Neural progenitor cell (in vitro differentiated cells): ENCODE measurements at regions not wholly inside any gene's neighbourhood (a gene's known extent, or its start where the extent isn't known, plus 50 kb on each side); places are given as distances from the start of the nearest gene placed in this dataset.

Experiments used
- DNase-seq: peaks from one replicate; pipeline ENCODE4 v3.0.0-alpha.2; 2016; ENCODE audit warnings: low spot score
- H2AFZ ChIP-seq: fragments of 200-600 bp; sonication (generic); replicated peaks from 2 replicates; pipeline ENCODE4 v1.6.1; 2016; ENCODE audit warnings: antibody characterized with exemption
- H3F3A ChIP-seq: fragments of 200-600 bp; sonication (generic); 2 replicates; pipeline ENCODE4 v1.6.1; 2016; ENCODE audit warnings: antibody characterized with exemption, low read depth
- H3K27ac ChIP-seq: fragments of 200-600 bp; sonication (generic); 2 replicates; pipeline ENCODE4 v1.5.1; 2016; ENCODE audit warnings: mild to moderate bottlenecking
- H3K27me3 ChIP-seq: fragments of 200-600 bp; sonication (generic); 2 replicates; pipeline ENCODE4 v1.6.1; 2016; ENCODE audit warnings: mild to moderate bottlenecking, moderate library complexity
- H3K36me3 ChIP-seq: fragments of 200-600 bp; sonication (generic); 2 replicates; pipeline ENCODE4 v1.5.1; 2016
- H3K4me1 ChIP-seq: fragments of 200-600 bp; sonication (generic); 2 replicates; pipeline ENCODE4 v1.6.1; 2016; ENCODE audit warnings: mixed run types
- H3K4me2 ChIP-seq: fragments of 200-600 bp; sonication (generic); 2 replicates; pipeline ENCODE4 v1.6.1; 2016
- H3K4me3 ChIP-seq: fragments of 200-600 bp; sonication (generic); 2 replicates; pipeline ENCODE4 v1.5.1; 2016
- H3K79me2 ChIP-seq: fragments of 200-600 bp; sonication (generic); 2 replicates; pipeline ENCODE4 v1.6.1; 2016; ENCODE audit warnings: low read depth
- H3K9ac ChIP-seq: fragments of 200-600 bp; sonication (generic); 2 replicates; pipeline ENCODE4 v1.6.1; 2016
- H3K9me3 ChIP-seq: fragments of 200-600 bp; sonication (generic); 2 replicates; pipeline ENCODE4 v1.5.1; 2016; ENCODE audit warnings: low read depth
- H4K20me1 ChIP-seq: fragments of 200-600 bp; sonication (generic); 2 replicates; pipeline ENCODE4 v1.6.1; 2016; ENCODE audit warnings: low read depth
- H3K27ac Mint-ChIP-seq: 3 replicates; pipeline ENCODE4 v1.8.0; 2021; ENCODE audit warnings: mixed read lengths
- H3K27me3 Mint-ChIP-seq: 2 replicates; pipeline ENCODE4 v1.8.0; 2022; ENCODE audit warnings: low read depth, mild to moderate bottlenecking, inconsistent platforms, moderate library complexity, mixed read lengths; ENCODE audit not compliant: insufficient read depth
- H3K36me3 Mint-ChIP-seq: 3 replicates; pipeline ENCODE4 v1.8.0; 2021; ENCODE audit warnings: mixed read lengths
- H3K4me1 Mint-ChIP-seq: 3 replicates; pipeline ENCODE4 v1.8.0; 2021; ENCODE audit warnings: mixed read lengths
- H3K4me3 Mint-ChIP-seq: 3 replicates; pipeline ENCODE4 v1.8.0; 2021; ENCODE audit warnings: mild to moderate bottlenecking, moderate library complexity, mixed read lengths
- H3K9me3 Mint-ChIP-seq: 3 replicates; pipeline ENCODE4 v1.8.0; 2020; ENCODE audit warnings: mixed read lengths
- EZH2 ChIP-seq: fragments of 200-600 bp; sonication (generic); IDR thresholded peaks from 2 replicates; pipeline ENCODE4 v1.6.1; 2017; ENCODE audit warnings: antibody characterized with exemption, mild to moderate bottlenecking, moderate library complexity
- EZH2phosphoT487 ChIP-seq: fragments of 200-600 bp; sonication (generic); IDR thresholded peaks from 2 replicates; pipeline ENCODE4 v1.6.1; 2017; ENCODE audit warnings: antibody characterized with exemption
- TF ChIP-seq, protein P1 (sequence below): fragments of 200-600 bp; sonication (generic); IDR thresholded peaks from 2 replicates; pipeline ENCODE4 v1.5.1; 2017; ENCODE audit warnings: antibody characterized with exemption, mild to moderate bottlenecking

GRCh38 chr6:15997586-15998388, 131.1 kb upstream of the MYLIP start:
- no peak overlapping the region for H3K4me3 Mint-ChIP-seq
- DNase-seq = no peak

GRCh38 chr6:15996030-15996429, 132.9 kb upstream of the MYLIP start:
- Histone ChIP-seq H3K27me3 (no peaks in the 10 kb centered on the region), H3K4me1 (peaks cover 13% of the 10 kb centered on the region), H3K27ac (no peak overlapping the region), H3K9ac (no peak overlapping the region), H3K4me2 (no peak overlapping the region), H3F3A (no peaks in the 10 kb centered on the region), H3K36me3 (no peaks in the 10 kb centered on the region), H4K20me1 (no peaks in the 10 kb centered on the region), H3K79me2 (no peaks in the 10 kb centered on the region), H3K9me3 (no peaks in the 10 kb centered on the region), H3K4me3 (no peak overlapping the region), H2AFZ (no peak overlapping the region)
- no peak for DNase-seq
- Mint-ChIP-seq H3K4me3 (no peak overlapping the region), H3K9me3 (peaks cover under 1% of the 10 kb centered on the region), H3K27me3 (peaks cover 4% of the 10 kb centered on the region), H3K36me3 (no peaks in the 10 kb centered on the region), H3K27ac (no peak overlapping the region), H3K4me1 (peaks cover 11% of the 10 kb centered on the region)
- TF ChIP-seq EZH2 (no peak), EZH2phosphoT487 (no peak)
- TF ChIP-seq, protein P1, sequence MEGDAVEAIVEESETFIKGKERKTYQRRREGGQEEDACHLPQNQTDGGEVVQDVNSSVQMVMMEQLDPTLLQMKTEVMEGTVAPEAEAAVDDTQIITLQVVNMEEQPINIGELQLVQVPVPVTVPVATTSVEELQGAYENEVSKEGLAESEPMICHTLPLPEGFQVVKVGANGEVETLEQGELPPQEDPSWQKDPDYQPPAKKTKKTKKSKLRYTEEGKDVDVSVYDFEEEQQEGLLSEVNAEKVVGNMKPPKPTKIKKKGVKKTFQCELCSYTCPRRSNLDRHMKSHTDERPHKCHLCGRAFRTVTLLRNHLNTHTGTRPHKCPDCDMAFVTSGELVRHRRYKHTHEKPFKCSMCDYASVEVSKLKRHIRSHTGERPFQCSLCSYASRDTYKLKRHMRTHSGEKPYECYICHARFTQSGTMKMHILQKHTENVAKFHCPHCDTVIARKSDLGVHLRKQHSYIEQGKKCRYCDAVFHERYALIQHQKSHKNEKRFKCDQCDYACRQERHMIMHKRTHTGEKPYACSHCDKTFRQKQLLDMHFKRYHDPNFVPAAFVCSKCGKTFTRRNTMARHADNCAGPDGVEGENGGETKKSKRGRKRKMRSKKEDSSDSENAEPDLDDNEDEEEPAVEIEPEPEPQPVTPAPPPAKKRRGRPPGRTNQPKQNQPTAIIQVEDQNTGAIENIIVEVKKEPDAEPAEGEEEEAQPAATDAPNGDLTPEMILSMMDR = no peak

More at GRCh38 chr6:15997586-15998388, 131.1 kb upstream of the MYLIP start:
- no peak overlapping the region for H3K4me3 ChIP-seq
- H3K36me3 ChIP-seq = no peaks in the 10 kb centered on the region
- no peaks in the 10 kb centered on the region for H3K36me3 Mint-ChIP-seq
- H3K9ac ChIP-seq = no peak overlapping the region
- H3K27ac Mint-ChIP-seq = no peak overlapping the region
- H2AFZ ChIP-seq = peak overlapping the region; percentile 64
- no peak overlapping the region for H3K4me2 ChIP-seq
- peaks cover 2% of the 10 kb centered on the region for H3K9me3 Mint-ChIP-seq
- H3K27ac ChIP-seq = no peak overlapping the region
- no peaks in the 10 kb centered on the region for H3K9me3 ChIP-seq
- H3K79me2 ChIP-seq = no peaks in the 10 kb centered on the region
- peaks cover 4% of the 10 kb centered on the region for H3K27me3 Mint-ChIP-seq
- no peak for TF ChIP-seq EZH2phosphoT487
- TF ChIP-seq EZH2 = no peak
- TF ChIP-seq, protein P1 = no peak
- no peaks in the 10 kb centered on the region for H3K27me3 ChIP-seq
- no peaks in the 10 kb centered on the region for H3F3A ChIP-seq
- H3K4me1 Mint-ChIP-seq = peaks cover 6% of the 10 kb centered on the region
- H3K4me1 ChIP-seq = peaks cover 13% of the 10 kb centered on the region
- H4K20me1 ChIP-seq = no peaks in the 10 kb centered on the region

DNA sequence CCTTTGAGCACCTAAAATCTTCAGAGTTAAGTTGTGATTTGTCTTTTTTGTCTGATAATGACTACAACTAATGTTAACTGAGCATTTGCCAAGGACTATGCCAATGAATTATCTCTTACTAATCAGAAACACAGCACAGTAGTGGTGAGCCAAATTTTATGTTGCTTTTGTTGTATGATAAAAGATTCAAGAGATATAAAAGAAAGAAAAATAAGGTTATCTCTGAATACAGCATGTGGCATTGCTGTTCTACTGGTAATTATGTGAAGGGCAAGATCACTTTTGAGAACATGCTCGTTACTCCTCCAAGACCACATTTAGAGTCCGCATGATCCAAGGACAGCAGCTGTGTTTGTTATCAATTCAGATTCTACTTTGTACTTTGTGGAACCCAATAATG, 133.4 kb upstream of the MYLIP start:
- Histone ChIP-seq H3K4me3 (no peak overlapping the region), H3K27me3 (no peaks in the 10 kb centered on the region), H3K79me2 (no peaks in the 10 kb centered on the region), H3K27ac (no peak overlapping the region), H3F3A (no peaks in the 10 kb centered on the region), H3K4me1 (peaks cover 13% of the 10 kb centered on the region), H3K4me2 (no peak overlapping the region), H4K20me1 (no peaks in the 10 kb centered on the region), H3K36me3 (no peaks in the 10 kb centered on the region), H3K9me3 (no peaks in the 10 kb centered on the region), H2AFZ (no peak overlapping the region), H3K9ac (no peak overlapping the region)
- no peaks in the 10 kb centered on the region for H3K9me3 Mint-ChIP-seq
- H3K27ac Mint-ChIP-seq = no peak overlapping the region
- TF ChIP-seq EZH2 (no peak), EZH2phosphoT487 (no peak)
- TF ChIP-seq, protein P1 = no peak
- peaks cover 11% of the 10 kb centered on the region for H3K4me1 Mint-ChIP-seq
- DNase-seq = no peak
- H3K36me3 Mint-ChIP-seq = no peaks in the 10 kb centered on the region
- peaks cover 4% of the 10 kb centered on the region for H3K27me3 Mint-ChIP-seq
- no peak overlapping the region for H3K4me3 Mint-ChIP-seq
